ENCODE measurements at regions not wholly inside any gene's neighbourhood (a gene's known extent, or its start where the extent isn't known, plus 50 kb on each side); places are given as distances from the start of the nearest gene placed in this dataset.

- Histone ChIP-seq H3K27ac (no peak overlapping the region), H3K9ac (no peak overlapping the region), H3K4me1 (peaks cover 8% of the 10 kb centered on the region), H3K27me3 (no peaks in the 10 kb centered on the region), H3K9me3 (no peaks in the 10 kb centered on the region), H3K4me2 (no peak overlapping the region), H4K20me1 (no peaks in the 10 kb centered on the region), H3K4me3 (no peak overlapping the region), H3K36me3 (no peaks in the 10 kb centered on the region)
- TF ChIP-seq Cebpa-rat (IDR thresholded peaks at IDR 0.05), result no peak
Measured at GRCh38 chr14:59097681-59098080, 90.8 kb upstream of the DAAM1 start.

- Histone ChIP-seq H3K36me3 (no peaks in the 10 kb centered on the region), H4K20me1 (no peaks in the 10 kb centered on the region), H3K9me3 (no peaks in the 10 kb centered on the region), H3K4me2 (no peak overlapping the region), H3K27me3 (no peaks in the 10 kb centered on the region), H3K9ac (no peak overlapping the region), H3K4me1 (peaks cover 8% of the 10 kb centered on the region), H3K4me3 (no peak overlapping the region), H3K27ac (no peak overlapping the region)
- TF ChIP-seq Cebpa-rat (IDR thresholded peaks at IDR 0.05), result no peak
Measured at GRCh38 chr14:59098377-59098776, 90.1 kb upstream of the DAAM1 start.

- Histone ChIP-seq H3K9ac (no peak overlapping the region), H3K36me3 (no peaks in the 10 kb centered on the region), H3K4me1 (no peaks in the 10 kb centered on the region), H3K9me3 (no peaks in the 10 kb centered on the region), H4K20me1 (no peaks in the 10 kb centered on the region), H3K4me3 (no peak overlapping the region), H3K27ac (no peak overlapping the region), H3K4me2 (no peak overlapping the region), H3K27me3 (no peaks in the 10 kb centered on the region)
- TF ChIP-seq Cebpa-rat (IDR thresholded peaks at IDR 0.05), result no peak
Measured at GRCh38 chr14:59100205-59100604, 88.3 kb upstream of the DAAM1 start.

GRCh38 chr14:59101476-59101875, 87.0 kb upstream of the DAAM1 start:
- Histone ChIP-seq H3K36me3 (no peaks in the 10 kb centered on the region), H3K4me2 (no peak overlapping the region), H3K27ac (no peak overlapping the region), H3K4me3 (no peak overlapping the region), H3K9ac (no peak overlapping the region), H4K20me1 (no peaks in the 10 kb centered on the region), H3K27me3 (no peaks in the 10 kb centered on the region), H3K4me1 (no peaks in the 10 kb centered on the region), H3K9me3 (no peaks in the 10 kb centered on the region)
- TF ChIP-seq Cebpa-rat (IDR thresholded peaks at IDR 0.05), result no peak

- no peak overlapping the region for H3K4me2 ChIP-seq
- no peak overlapping the region for H3K9ac ChIP-seq
- H3K4me3 ChIP-seq, result no peak overlapping the region
Measured at GRCh38 chr14:59103396-59103795, 85.1 kb upstream of the DAAM1 start.

GRCh38 chr14:59107819-59108218, 80.6 kb upstream of the DAAM1 start:
- no peak overlapping the region for H3K4me3 ChIP-seq
- peaks cover 18% of the 10 kb centered on the region for H3K4me1 ChIP-seq
- no peaks in the 10 kb centered on the region for H3K36me3 ChIP-seq
- no peaks in the 10 kb centered on the region for H4K20me1 ChIP-seq
- peak overlapping the region; percentile 59 for H3K4me2 ChIP-seq
- H3K27me3 ChIP-seq, result no peaks in the 10 kb centered on the region
- no peak for TF ChIP-seq Cebpa-rat (IDR thresholded peaks at IDR 0.05)
- H3K9me3 ChIP-seq, result peaks cover 7% of the 10 kb centered on the region; the same call in 1 of the 2 replicates
- H3K27ac ChIP-seq, result peak overlapping the region; percentile 52
- H3K9ac ChIP-seq, result no peak overlapping the region

More at GRCh38 chr14:59103396-59103795, 85.1 kb upstream of the DAAM1 start:
- H3K27me3 ChIP-seq, result no peaks in the 10 kb centered on the region
- peaks cover 14% of the 10 kb centered on the region for H3K4me1 ChIP-seq
- no peak overlapping the region for H3K27ac ChIP-seq
- H3K36me3 ChIP-seq, result no peaks in the 10 kb centered on the region
- H3K9me3 ChIP-seq, result peaks cover 7% of the 10 kb centered on the region; the same call in 1 of the 2 replicates
- no peak for TF ChIP-seq Cebpa-rat (IDR thresholded peaks at IDR 0.05)
- no peaks in the 10 kb centered on the region for H4K20me1 ChIP-seq

- H3K4me2 ChIP-seq, result no peak overlapping the region
- H3K9me3 ChIP-seq, result no peaks in the 10 kb centered on the region
- no peak overlapping the region for H3K9ac ChIP-seq
- H3K4me3 ChIP-seq, result no peak overlapping the region
- no peaks in the 10 kb centered on the region for H4K20me1 ChIP-seq
- H3K27ac ChIP-seq, result no peak overlapping the region
- H3K36me3 ChIP-seq, result no peaks in the 10 kb centered on the region
- no peaks in the 10 kb centered on the region for H3K4me1 ChIP-seq
- H3K27me3 ChIP-seq, result no peaks in the 10 kb centered on the region
- no peak for TF ChIP-seq Cebpa-rat (IDR thresholded peaks at IDR 0.05)
Measured at GRCh38 chr14:59116984-59117415, 71.5 kb upstream of the DAAM1 start.

GRCh38 chr14:59117754-59118528, 70.5 kb upstream of the DAAM1 start:
- Histone ChIP-seq H3K9ac (no peak overlapping the region), H3K36me3 (no peaks in the 10 kb centered on the region), H3K27me3 (no peaks in the 10 kb centered on the region), H3K4me3 (no peak overlapping the region), H3K9me3 (no peaks in the 10 kb centered on the region), H3K4me1 (no peaks in the 10 kb centered on the region), H3K27ac (no peak overlapping the region), H3K4me2 (no peak overlapping the region), H4K20me1 (no peaks in the 10 kb centered on the region)
- no peak for TF ChIP-seq Cebpa-rat (IDR thresholded peaks at IDR 0.05)

- H3K4me2 ChIP-seq, result no peak overlapping the region
- H3K36me3 ChIP-seq, result no peaks in the 10 kb centered on the region
- H3K4me3 ChIP-seq, result no peak overlapping the region
- H3K9me3 ChIP-seq, result no peaks in the 10 kb centered on the region
- H3K4me1 ChIP-seq, result no peaks in the 10 kb centered on the region
- no peaks in the 10 kb centered on the region for H3K27me3 ChIP-seq
- H4K20me1 ChIP-seq, result no peaks in the 10 kb centered on the region
- TF ChIP-seq Cebpa-rat (IDR thresholded peaks at IDR 0.05), result no peak
- no peak overlapping the region for H3K27ac ChIP-seq
- H3K9ac ChIP-seq, result no peak overlapping the region
Measured at GRCh38 chr14:59120921-59121320, 67.5 kb upstream of the DAAM1 start.

GRCh38 chr14:59123531-59123930, 64.9 kb upstream of the DAAM1 start:
- H3K4me1 ChIP-seq, result no peaks in the 10 kb centered on the region
- TF ChIP-seq Cebpa-rat (IDR thresholded peaks at IDR 0.05), result no peak
- H3K36me3 ChIP-seq, result no peaks in the 10 kb centered on the region
- no peaks in the 10 kb centered on the region for H3K27me3 ChIP-seq
- no peak overlapping the region for H3K9ac ChIP-seq
- H3K4me3 ChIP-seq, result no peak overlapping the region
- H3K27ac ChIP-seq, result no peak overlapping the region
- H3K4me2 ChIP-seq, result no peak overlapping the region
- H4K20me1 ChIP-seq, result no peaks in the 10 kb centered on the region
- H3K9me3 ChIP-seq, result no peaks in the 10 kb centered on the region
